Upper lobe of left lung (tissue), 6 donors: ENCODE measurements at regions not wholly inside any gene's neighbourhood (a gene's known extent, or its start where the extent isn't known, plus 50 kb on each side); places are given as distances from the start of the nearest gene placed in this dataset.

Source experiments
- ATAC-seq, 2 donors: fragments of 200-7000 bp; cut with Tn5 transposase; one replicate each; pipeline ENCODE4 v1.9.1; 2022; ENCODE audit warnings: mild to moderate bottlenecking in 2 of 2, moderate library complexity in 2 of 2; ENCODE audit not compliant: low FRiP score in 2 of 2
- DNase-seq, 2 donors: peaks; one replicate each; pipeline ENCODE4 v3.0.0-alpha.2; 2019 to 2020
- H3K27ac ChIP-seq, 4 donors: fragments of 200-600 bp; sonication (generic); one replicate each; pipeline ENCODE4 v1.5.1; 2016 to 2019
- H3K27me3 ChIP-seq, 4 donors: fragments of 200-600 bp; sonication (generic); one replicate each; pipeline ENCODE4 v1.5.1; 2017 to 2019
- H3K36me3 ChIP-seq, 4 donors: fragments of 200-600 bp; sonication (generic); one replicate each; pipeline ENCODE4 v1.5.1; 2016 to 2019
- H3K4me1 ChIP-seq, 4 donors: fragments of 200-600 bp; sonication (generic); one replicate each; pipeline ENCODE4 v1.5.1; 2018 to 2019
- H3K4me3 ChIP-seq, 4 donors: fragments of 200-600 bp; sonication (generic); one replicate each; pipeline ENCODE4 v1.5.1; 2017 to 2019; ENCODE audit warnings: mild to moderate bottlenecking in 2 of 4, moderate library complexity in 1 of 4
- H3K9me3 ChIP-seq, 4 donors: fragments of 200-600 bp; sonication (generic); one replicate each; pipeline ENCODE4 v1.5.1; 2018 to 2019
- CTCF ChIP-seq, 6 experiments: fragments of 450-650 bp in 4 of 6; fragments of 200-600 bp in 2 of 6; sonication (generic) in 2 of 6; IDR thresholded peaks; one replicate each; pipeline ENCODE4 v1.5.1; 2016 to 2019; ENCODE audit warnings: antibody characterized with exemption in 6 of 6
- EP300 ChIP-seq, 4 donors: sonication (generic); formaldehyde crosslinking; IDR thresholded peaks; one replicate each; pipeline ENCODE4 v1.5.1; 2017; ENCODE audit warnings: antibody characterized with exemption in 4 of 4, control low read depth in 2 of 4
- POLR2A ChIP-seq, 4 donors: fragments of 450-650 bp; IDR thresholded peaks; one replicate each; pipeline ENCODE4 v1.5.1; 2016 to 2017; ENCODE audit warnings: antibody characterized with exemption in 4 of 4, mild to moderate bottlenecking in 2 of 4
- POLR2AphosphoS5 ChIP-seq, 2 donors: sonication (generic); formaldehyde crosslinking; IDR thresholded peaks; one replicate each; pipeline ENCODE4 v1.5.1; 2017; ENCODE audit warnings: antibody characterized with exemption in 2 of 2
- WGBS, 2 donors: methylation state at CpG; one replicate each; pipeline ENCODE4 v1.1.5; 2017 to 2018; 5-methylcytosine and 5-hydroxymethylcytosine counted together
- small RNA-seq, 4 donors: library from RNA; depleted of rRNA; stranded (forward); fragments of <200 nt; gene quantifications; one replicate each; pipeline ENCODE3, GENCODE V24; 2016
- donor health status: DM: no; HTN: no; CAD: no; lungs with moderate emphysema.
- donor health status: DM: no; HTN: yes; CAD: no; lungs with severe emphysema.

- Histone ChIP-seq H3K27me3 (no peaks in the 10 kb centered on the region), H3K36me3 (no peaks in the 10 kb centered on the region), H3K4me1 (peaks cover 0 to 10% (median 5%) of the 10 kb centered on the region in 4 donors), H3K27ac (no peak overlapping the region), H3K9me3 (no peaks in the 10 kb centered on the region), H3K4me3 (no peak overlapping the region)
- no peak for TF ChIP-seq POLR2A (IDR thresholded peaks at IDR 0.05)
- TF ChIP-seq CTCF (IDR thresholded peaks at IDR 0.05), result no peak
- TF ChIP-seq POLR2AphosphoS5 (IDR thresholded peaks at IDR 0.05), result no peak
- TF ChIP-seq EP300 (IDR thresholded peaks at IDR 0.05), result no peak
- no peak for ATAC-seq
- 29 to 43% methylated on average over 1 of the region's 1 CpG for WGBS, 2 donors
- no peak for DNase-seq
Observed at GRCh38 chr5:43772458-43772763, 169.4 kb downstream of the NNT start.

- 86 to 93% methylated on average over 3 of the region's 3 CpGs for WGBS, 2 donors
- no peak for ATAC-seq
- Histone ChIP-seq H3K9me3 (no peaks in the 10 kb centered on the region), H3K27me3 (no peaks in the 10 kb centered on the region), H3K4me3 (no peak overlapping the region), H3K27ac (no peak overlapping the region), H3K4me1 (peaks cover 0 to 10% (median 5%) of the 10 kb centered on the region in 4 donors), H3K36me3 (no peaks in the 10 kb centered on the region)
- TF ChIP-seq POLR2A (IDR thresholded peaks at IDR 0.05) (no peak), POLR2AphosphoS5 (IDR thresholded peaks at IDR 0.05) (no peak), EP300 (IDR thresholded peaks at IDR 0.05) (no peak), CTCF (IDR thresholded peaks at IDR 0.05) (no peak)
- no peak for DNase-seq
Observed at GRCh38 chr5:43771611-43772031, 168.6 kb downstream of the NNT start.

GRCh38 chr5:43769571-43770355 is 166.8 kb downstream of the NNT start:
- H3K36me3 ChIP-seq, result no peaks in the 10 kb centered on the region
- 64 to 66% methylated on average over 7 of the region's 7 CpGs for WGBS, 2 donors
- no peak for TF ChIP-seq POLR2A (IDR thresholded peaks at IDR 0.05)
- peak in 2 of 4 donors; percentile 2 to 42 for TF ChIP-seq EP300 (IDR thresholded peaks at IDR 0.05)
- peak overlapping the region in 1 of 4 donors; percentile 51 for H3K27ac ChIP-seq
- H3K4me1 ChIP-seq, result peaks cover 0 to 10% (median 5%) of the 10 kb centered on the region in 4 donors
- DNase-seq (no peak), ATAC-seq (peak; percentile 79 to 93)
- H3K27me3 ChIP-seq, result no peaks in the 10 kb centered on the region
- H3K4me3 ChIP-seq, result no peak overlapping the region
- H3K9me3 ChIP-seq, result no peaks in the 10 kb centered on the region

Small RNAs in the stretch of these regions (small RNA-seq; reads per million reads assigned to genes)
- 0 reads per million in 4 donors for gene RNU6-381P
